H1 (cell line): ENCODE measurements at regions not wholly inside any gene's neighbourhood (a gene's known extent, or its start where the extent isn't known, plus 50 kb on each side); places are given as distances from the start of the nearest gene placed in this dataset.

ENCODE experiments used
- EZH2 ChIP-seq: fragments of 200-600 bp; sonication (generic); IDR thresholded peaks from 2 replicates; pipeline ENCODE4 v1.7.1; 2012; ENCODE audit warnings: low read depth, mild to moderate bottlenecking, moderate library complexity, low read length, inconsistent platforms; ENCODE audit not compliant: severe bottlenecking
- SP2 ChIP-seq: IDR thresholded peaks from 2 replicates; pipeline ENCODE4 v1.6.1; 2012; ENCODE audit warnings: mild to moderate bottlenecking, low read length, inconsistent platforms
- TF ChIP-seq, protein P1 (sequence below), 3 experiments: IDR thresholded peaks; 1 replicate in 2 of 3; 2 replicates in 1 of 3; pipeline versions ENCODE4 v1.5.1 to v1.6.1; 2011; ENCODE audit warnings: low read length in 3 of 3, mild to moderate bottlenecking in 3 of 3, inconsistent platforms in 2 of 3, low read depth in 1 of 3, moderate library complexity in 1 of 3; ENCODE audit not compliant: insufficient read depth in 1 of 3; ENCODE audit errors: control extremely low read depth in 1 of 3

DNA sequence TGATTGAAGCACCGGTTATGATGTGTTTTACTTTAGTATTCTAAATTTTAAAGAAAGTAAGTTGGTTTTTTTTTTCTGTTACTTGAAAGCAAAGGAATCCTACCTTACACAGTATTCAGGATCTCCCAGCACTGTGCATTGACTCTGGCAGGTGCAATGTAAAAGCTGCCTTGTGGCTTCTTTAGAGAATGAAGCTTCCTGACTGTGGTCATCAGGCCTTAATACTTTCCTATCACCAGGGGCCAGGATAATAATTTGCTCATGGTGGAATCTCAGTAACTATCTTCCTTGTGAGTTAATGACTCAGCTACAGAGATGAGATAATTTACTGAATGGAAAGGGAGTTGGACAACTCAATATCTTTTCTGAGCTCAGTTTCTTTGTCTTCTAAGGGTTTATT lies 435.5 kb upstream of the ZNF608 start:
- TF ChIP-seq EZH2 (no peak), SP2 (no peak)
- TF ChIP-seq, protein P1, sequence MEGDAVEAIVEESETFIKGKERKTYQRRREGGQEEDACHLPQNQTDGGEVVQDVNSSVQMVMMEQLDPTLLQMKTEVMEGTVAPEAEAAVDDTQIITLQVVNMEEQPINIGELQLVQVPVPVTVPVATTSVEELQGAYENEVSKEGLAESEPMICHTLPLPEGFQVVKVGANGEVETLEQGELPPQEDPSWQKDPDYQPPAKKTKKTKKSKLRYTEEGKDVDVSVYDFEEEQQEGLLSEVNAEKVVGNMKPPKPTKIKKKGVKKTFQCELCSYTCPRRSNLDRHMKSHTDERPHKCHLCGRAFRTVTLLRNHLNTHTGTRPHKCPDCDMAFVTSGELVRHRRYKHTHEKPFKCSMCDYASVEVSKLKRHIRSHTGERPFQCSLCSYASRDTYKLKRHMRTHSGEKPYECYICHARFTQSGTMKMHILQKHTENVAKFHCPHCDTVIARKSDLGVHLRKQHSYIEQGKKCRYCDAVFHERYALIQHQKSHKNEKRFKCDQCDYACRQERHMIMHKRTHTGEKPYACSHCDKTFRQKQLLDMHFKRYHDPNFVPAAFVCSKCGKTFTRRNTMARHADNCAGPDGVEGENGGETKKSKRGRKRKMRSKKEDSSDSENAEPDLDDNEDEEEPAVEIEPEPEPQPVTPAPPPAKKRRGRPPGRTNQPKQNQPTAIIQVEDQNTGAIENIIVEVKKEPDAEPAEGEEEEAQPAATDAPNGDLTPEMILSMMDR (IDR thresholded peaks at IDR 0.05; ENCODE audit: control extremely low read depth in 1 of 3, insufficient read depth in 1 of 3, low read depth in 1 of 3, low read length in 3 of 3): no peak
